ENCODE measurements at regions not wholly inside any gene's neighbourhood (a gene's known extent, or its start where the extent isn't known, plus 50 kb on each side); places are given as distances from the start of the nearest gene placed in this dataset.
A peak's percentile ranks its signal among the peaks of the same experiment; 100 is the strongest.
"Not testable (repeated sequence)": the region's sequence is repeated elsewhere in the genome, so short reads cannot be mapped to it uniquely, and the experiment has no call there.

GRCh38 chr6:68233623-68234022 lies 401.5 kb upstream of the ADGRB3 start:
- DNase-seq: no peak

GRCh38 chr6:68229566-68229965 lies 405.5 kb upstream of the ADGRB3 start:
- DNase-seq: no peak

GRCh38 chr6:68226460-68226859 lies 408.6 kb upstream of the ADGRB3 start:
- DNase-seq: peak; percentile 3

- no peak for DNase-seq
Observed at GRCh38 chr6:68225729-68226128, 409.4 kb upstream of the ADGRB3 start.

DNA sequence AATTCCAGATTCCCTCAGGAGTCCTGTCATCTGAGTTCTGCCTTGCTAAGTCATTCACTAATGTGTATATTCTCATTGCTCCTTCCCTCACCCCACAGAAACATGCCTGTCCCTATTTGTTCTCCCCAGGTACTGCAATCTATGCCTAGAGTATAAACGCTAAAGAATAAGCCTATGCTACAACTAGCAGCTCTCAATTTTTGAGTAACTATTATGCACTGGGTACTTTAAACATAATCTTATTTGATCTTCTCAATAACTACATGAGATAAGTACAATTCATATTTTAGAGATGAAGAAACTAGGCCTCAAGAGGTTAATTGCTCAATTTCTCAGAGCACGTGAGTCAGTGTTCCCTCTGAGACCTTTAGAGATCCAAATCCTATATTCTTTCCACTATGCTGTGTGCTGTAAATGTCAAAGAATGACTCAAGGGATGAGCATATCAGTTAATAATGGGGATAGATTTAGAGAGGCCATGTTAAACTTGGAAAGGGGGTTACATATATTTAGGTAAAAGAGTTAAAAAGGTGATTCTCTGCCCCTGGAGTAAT lies 423.8 kb upstream of the ADGRB3 start:
- no peak for DNase-seq

GRCh38 chr6:68207612-68208011 lies 427.5 kb upstream of the ADGRB3 start:
- DNase-seq: not testable (repeated sequence)

DNA sequence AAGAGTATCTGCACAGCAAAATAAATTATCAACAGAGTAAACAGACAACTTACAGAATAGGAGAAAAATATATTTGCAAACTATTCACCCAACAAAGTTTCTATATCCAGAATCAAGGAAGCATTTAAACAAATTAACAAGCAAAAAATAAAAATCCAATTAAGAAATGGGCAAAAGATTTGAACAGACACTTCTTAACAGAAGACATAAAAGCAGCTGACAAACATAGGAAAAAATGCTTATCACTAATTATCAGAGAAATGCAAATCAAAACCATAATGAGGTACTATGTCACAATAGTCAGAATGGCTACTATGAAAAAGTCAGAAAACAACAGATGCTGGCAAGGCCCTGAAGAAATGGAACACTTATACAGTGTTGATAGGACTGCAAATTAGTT lies 434.2 kb upstream of the ADGRB3 start:
- DNase-seq: no peak

DNA sequence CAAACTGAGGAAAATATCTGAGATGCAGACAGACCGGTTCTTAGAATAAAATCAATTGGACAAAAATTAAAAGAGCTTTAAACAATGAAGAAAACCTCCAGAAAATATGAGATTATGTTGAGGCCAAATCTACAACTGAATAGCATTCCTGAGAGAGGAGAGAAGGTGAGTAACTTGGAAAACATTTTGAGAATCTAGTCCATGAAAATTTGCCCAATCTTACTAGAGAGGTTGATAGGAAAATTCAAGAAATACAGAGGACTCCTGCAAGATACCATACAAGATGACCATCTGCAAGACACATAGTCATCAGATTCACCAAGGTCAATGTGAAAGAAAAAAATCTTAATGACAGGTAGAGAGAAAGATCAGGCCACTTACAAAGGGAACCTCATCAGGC lies 437.7 kb upstream of the ADGRB3 start:
- no peak for DNase-seq

GRCh38 chr6:68196645-68197044 lies 438.4 kb upstream of the ADGRB3 start:
- peak; percentile 37 for DNase-seq

DNA sequence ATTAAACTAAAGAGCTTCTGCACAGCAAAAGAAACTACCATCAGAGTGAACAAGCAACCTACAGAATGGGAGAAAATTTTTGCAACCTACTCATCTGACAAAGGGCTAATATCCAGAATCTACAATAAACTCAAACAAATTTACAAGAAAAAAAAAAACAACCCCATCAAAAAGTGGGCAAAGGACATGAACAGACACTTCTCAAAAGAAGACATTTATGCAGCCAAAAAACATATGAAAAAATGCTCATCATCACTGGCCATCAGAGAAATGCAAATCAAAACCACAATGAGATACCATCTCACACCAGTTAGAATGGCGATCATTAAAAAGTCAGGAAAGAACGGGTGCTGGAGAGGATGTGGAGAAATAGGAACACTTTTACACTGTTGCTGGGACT lies 439.3 kb upstream of the ADGRB3 start:
- DNase-seq: not testable (repeated sequence)

- DNase-seq: no peak
Observed at GRCh38 chr6:68194846-68195478, 440.1 kb upstream of the ADGRB3 start.

DNA sequence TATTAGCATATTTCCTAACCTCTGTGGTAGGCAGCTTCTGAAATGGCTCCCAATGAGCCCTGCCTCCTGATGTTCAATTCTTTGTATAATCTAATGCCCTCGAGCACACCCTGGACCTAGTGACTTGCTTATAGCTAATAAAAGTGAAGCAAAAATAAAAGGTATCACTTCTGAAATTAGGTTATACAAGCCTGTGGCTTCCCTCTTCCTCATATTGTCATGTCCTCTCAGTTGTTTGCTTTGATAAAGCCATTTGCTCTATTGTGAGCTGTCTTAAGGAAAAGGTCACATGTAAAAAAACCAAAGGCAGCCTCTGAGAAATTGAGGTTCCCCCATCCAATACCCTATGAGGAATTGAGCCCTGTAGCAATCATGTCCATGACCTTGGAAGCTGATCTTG lies 442.1 kb upstream of the ADGRB3 start:
- DNase-seq: no peak

- DNase-seq: no peak
Observed at GRCh38 chr6:68189217-68189815, 445.8 kb upstream of the ADGRB3 start.

DNA sequence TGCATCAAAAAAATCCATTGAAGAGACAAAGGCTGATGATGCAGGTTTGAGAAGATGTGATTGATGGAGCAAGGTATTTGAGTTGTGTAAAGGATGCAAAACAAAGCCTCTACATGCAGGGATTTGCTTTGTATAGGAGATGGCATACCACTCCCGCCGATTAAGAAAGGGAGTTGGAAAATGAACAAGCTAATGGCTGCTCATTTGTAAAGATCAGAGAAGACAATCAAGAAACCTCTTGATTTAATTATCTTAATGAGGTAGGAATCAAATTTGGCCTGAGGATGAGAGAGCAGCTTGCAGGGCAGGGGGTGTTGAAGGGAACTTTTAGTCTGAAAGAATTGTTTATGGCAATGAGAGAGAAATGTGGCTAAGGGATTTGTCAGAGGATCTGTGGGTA lies 448.2 kb upstream of the ADGRB3 start:
- DNase-seq: no peak

DNA sequence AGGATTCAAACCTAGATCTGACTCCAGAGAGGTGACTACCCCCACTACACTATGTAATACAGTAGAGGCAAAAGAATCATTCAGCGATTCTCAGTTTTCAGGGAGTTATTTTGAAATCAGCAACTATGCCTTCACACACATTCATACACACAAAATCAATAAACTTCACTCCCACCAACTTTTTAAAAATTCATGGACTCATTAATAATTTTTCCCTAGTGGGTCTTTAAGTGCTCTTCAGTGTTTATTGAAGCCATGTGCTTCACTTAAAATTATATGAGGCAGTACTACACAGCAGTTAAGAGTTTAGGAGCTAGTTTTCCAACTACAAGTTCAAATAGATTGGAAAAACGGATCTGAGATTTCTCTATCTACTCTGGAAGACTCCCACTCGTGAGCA lies 452.7 kb upstream of the ADGRB3 start:
- no peak for DNase-seq

DNA sequence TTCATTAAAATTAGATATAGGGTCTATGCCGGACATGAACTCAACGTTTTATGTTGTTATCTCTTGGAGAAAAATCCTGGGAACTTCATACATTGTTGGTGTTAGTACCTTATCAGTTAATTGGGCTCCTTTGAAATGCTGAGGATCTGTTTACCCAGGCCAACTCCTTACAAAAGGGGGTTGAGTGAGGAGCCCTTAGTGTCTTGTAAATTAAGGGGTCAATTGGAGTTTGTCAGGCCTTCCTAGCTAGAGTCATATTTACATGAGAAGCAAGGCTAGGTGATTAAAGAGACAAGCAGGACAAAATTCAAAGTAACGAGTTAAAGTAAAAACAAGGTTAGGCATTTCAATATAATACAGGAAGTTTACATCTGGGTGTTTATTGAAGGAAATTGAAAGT lies 454.1 kb upstream of the ADGRB3 start:
- DNase-seq: not testable (repeated sequence)

DNA sequence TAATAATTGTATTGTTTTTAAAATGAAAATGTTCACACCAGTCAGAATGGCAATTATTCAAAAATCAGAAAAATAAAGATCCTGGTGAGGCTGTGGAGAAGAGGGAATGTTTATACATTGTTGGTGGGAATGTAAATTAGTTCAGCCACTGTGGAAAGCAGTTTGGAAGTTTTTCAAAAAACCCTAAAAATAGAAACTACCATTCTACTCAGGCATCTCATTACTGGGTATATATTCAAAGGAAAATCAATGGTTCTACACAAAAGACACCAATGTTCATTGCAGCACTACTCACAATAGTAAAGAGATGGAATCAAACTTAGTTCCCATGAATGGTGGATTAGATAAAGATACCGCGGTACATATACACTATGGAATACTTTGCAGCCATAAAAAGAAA lies 461.5 kb upstream of the ADGRB3 start:
- DNase-seq: no peak

GRCh38 chr6:68169922-68170321 lies 465.2 kb upstream of the ADGRB3 start:
- DNase-seq: no peak

DNA sequence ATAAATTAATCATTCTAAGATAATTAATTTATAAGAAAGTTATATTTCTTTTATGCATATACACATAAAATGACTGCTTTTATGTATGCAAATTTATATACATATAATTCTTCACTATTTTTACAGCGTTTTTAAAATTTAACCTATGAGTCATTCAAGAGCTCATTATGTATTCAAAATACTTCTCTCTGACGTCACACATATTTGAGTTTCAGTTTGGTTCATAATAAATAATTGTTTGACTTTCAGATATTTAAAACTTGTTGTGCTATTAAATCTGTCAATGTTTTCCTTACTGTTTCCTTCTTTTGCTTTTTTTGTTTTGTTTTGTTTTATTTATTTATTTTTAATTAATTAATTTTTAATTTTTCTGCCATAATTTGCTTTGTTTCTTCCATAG lies 467.5 kb upstream of the ADGRB3 start:
- DNase-seq: no peak

- DNase-seq: not testable (repeated sequence)
Observed at GRCh38 chr6:68160812-68161211, 474.3 kb upstream of the ADGRB3 start.

DNA sequence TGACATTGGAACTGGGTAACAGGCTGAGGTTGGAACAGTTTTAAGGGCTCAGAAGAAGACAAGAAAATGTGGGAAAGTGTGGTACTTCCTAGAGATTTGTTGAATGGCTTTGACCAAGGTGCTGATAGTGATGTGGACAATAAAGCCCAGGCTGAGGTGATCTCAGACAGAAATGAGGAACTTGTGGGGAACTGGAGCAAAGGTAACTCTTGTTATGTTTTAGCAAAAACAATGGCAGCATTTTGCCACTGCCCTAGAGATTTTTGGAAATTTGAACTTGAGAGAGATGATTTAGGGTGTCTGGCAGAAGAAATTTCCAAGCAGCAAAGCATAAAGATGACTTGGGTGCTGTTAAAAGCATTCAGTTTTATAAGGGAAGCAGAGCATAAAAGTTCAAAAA lies 474.7 kb upstream of the ADGRB3 start:
- DNase-seq: no peak

DNA sequence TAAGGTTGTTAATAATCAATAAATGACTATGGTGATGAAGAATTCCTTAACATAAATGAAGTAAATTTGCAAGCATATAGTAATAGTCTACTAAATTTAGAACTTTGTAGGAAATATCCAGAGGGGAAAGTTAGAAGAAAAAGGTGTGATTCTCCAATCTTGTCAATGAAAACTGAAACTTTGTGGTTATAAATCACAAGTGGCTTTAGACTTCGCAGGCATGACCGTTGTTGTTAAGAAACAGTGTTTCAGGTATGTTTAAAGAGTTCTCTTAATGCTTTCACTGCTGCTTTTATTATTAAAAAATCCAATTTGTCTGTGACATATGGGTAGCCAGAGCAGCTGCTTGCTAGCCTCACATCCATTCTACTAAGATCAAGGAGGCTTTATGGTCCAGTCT lies 475.6 kb upstream of the ADGRB3 start:
- DNase-seq: no peak

DNA sequence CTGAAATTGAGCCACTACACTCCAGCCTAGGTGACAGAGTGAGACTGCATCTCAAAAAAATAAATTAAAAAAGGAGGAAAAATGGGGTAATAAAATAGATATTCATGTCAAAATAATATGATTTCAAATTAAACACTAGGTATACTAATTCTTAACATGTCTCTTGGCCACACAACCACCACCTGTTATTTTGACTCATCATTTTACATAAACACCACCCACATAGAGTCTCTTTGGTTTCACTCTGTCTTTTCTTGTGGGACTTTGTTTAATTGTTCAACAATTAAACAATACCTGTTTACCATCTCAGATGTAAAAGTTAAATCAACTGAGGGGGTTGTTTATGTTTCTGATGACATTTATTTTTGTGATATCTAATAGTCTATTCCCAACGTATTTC lies 476.8 kb upstream of the ADGRB3 start:
- DNase-seq: no peak

DNA sequence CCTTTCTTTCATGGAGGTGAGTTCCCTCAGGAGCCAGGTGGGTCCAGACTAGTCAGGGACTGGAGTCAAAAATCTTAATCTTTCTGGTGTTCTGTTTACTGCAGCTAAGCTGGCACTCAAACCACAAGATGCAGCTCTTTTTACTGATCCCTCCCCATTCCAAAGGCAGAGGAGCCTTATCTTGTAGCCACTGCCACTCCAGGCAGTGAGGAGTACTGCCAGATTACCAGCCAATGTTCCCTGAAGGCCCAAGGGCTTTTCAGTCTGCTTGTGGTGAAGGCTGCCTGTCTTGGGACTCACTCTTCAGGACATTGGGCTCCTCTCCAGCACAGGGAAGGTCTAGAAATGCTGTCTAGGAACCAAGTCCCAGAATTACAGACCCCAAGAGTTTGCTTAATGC lies 490.4 kb upstream of the ADGRB3 start:
- no peak for DNase-seq

DNA sequence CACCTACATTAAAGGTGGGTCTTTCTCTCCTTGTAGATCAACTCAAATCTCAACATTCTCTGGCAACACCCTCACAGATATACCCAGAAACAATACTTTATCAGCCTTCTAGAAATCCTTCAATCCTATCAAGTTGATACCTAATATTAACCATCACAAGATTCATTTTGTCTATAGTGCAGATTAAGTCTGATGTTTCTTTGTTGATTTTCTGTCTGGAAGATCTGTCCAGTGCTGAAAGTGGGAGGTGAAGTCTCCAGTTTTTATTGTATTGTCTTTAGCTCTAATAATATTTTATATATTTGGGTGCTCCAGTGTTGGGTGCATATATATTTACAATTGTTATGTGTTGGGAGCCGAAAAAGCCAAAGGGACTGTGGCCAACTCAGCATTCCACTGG lies 493.9 kb upstream of the ADGRB3 start:
- no peak for DNase-seq
